Cardiac septum (tissue), 1 donor: ENCODE measurements at regions not wholly inside any gene's neighbourhood (a gene's known extent, or its start where the extent isn't known, plus 50 kb on each side); places are given as distances from the start of the nearest gene placed in this dataset.

Experiments
- DNase-seq: peaks from one replicate; pipeline ENCODE4 v3.0.0-alpha.2; 2020; ENCODE audit warnings: low spot score
- intact Hi-C: fragments of 100-400 bp; cut with DNase I; formaldehyde crosslinking; loops from one replicate; pipeline ENCODE4 v1.14.0; 2022
- donor health status: DM: no; HTN: no; CAD: no.

GRCh38 chr17:77712578-77712977 lies 245.9 kb upstream of the TNRC6C start:
- DNase-seq = no peak
- intact Hi-C loops = no loop called here

GRCh38 chr17:77716289-77716926 lies 242.1 kb upstream of the TNRC6C start:
- intact Hi-C loops = no loop called here
- DNase-seq = no peak

- no peak for DNase-seq
- intact Hi-C loops = no loop called here
Observed at GRCh38 chr17:77717941-77718668, 240.4 kb upstream of the TNRC6C start.

GRCh38 chr17:77718669-77718961 lies 239.9 kb upstream of the TNRC6C start:
- intact Hi-C loops = no loop called here
- no peak for DNase-seq

- intact Hi-C loops = loop anchor here (5.0 kb wide), 1 partner anchor 33 kb away; no protein-coding TSS in a partner anchor
- no peak for DNase-seq
Observed at GRCh38 chr17:77719806-77720205, 238.7 kb upstream of the TNRC6C start.

- intact Hi-C loops = loop anchor here (5.0 kb wide), 1 partner anchor 34 kb away; no protein-coding TSS in a partner anchor
- DNase-seq = no peak
Observed at GRCh38 chr17:77720946-77721845, 237.3 kb upstream of the TNRC6C start.

GRCh38 chr17:77721846-77722160 lies 236.7 kb upstream of the TNRC6C start:
- intact Hi-C loops = loop anchor here (5.0 kb wide), 1 partner anchor 35 kb away; no protein-coding TSS in a partner anchor

GRCh38 chr17:77722366-77722765 lies 236.1 kb upstream of the TNRC6C start:
- intact Hi-C loops = loop anchor here (5.0 kb wide), 1 partner anchor 35 kb away; no protein-coding TSS in a partner anchor
- no peak for DNase-seq

More at GRCh38 chr17:77721846-77722160, 236.7 kb upstream of the TNRC6C start:
- DNase-seq = no peak

- DNase-seq = no peak
Observed at GRCh38 chr17:77723071-77723908, 235.2 kb upstream of the TNRC6C start.

GRCh38 chr17:77723909-77724875 lies 234.3 kb upstream of the TNRC6C start:
- DNase-seq = no peak
- intact Hi-C loops = loop anchor here (5.0 kb wide), 1 partner anchor 37 kb away; no protein-coding TSS in a partner anchor

More at GRCh38 chr17:77723071-77723908, 235.2 kb upstream of the TNRC6C start:
- intact Hi-C loops = loop anchor here (5.0 kb wide), 1 partner anchor 36 kb away; no protein-coding TSS in a partner anchor

GRCh38 chr17:77724876-77725615 lies 233.5 kb upstream of the TNRC6C start:
- DNase-seq = no peak
- intact Hi-C loops = loop anchor here (5.0 kb wide), 1 partner anchor 38 kb away; no protein-coding TSS in a partner anchor

- intact Hi-C loops = no loop called here
- DNase-seq = no peak
Observed at GRCh38 chr17:77725846-77726245, 232.7 kb upstream of the TNRC6C start.

- no peak for DNase-seq
- intact Hi-C loops = no loop called here
Observed at GRCh38 chr17:77726549-77727006, 231.9 kb upstream of the TNRC6C start.

GRCh38 chr17:77727037-77727615 lies 231.4 kb upstream of the TNRC6C start:
- intact Hi-C loops = no loop called here
- no peak for DNase-seq

- no peak for DNase-seq
- intact Hi-C loops = no loop called here
Observed at GRCh38 chr17:77728474-77728795, 230.1 kb upstream of the TNRC6C start.

GRCh38 chr17:77728871-77729270 lies 229.6 kb upstream of the TNRC6C start:
- intact Hi-C loops = no loop called here
- DNase-seq = no peak

- no peak for DNase-seq
- intact Hi-C loops = no loop called here
Observed at GRCh38 chr17:77729587-77729986, 228.9 kb upstream of the TNRC6C start.
